Neural progenitor cell (in vitro differentiated cells): ENCODE measurements at regions not wholly inside any gene's neighbourhood (a gene's known extent, or its start where the extent isn't known, plus 50 kb on each side); places are given as distances from the start of the nearest gene placed in this dataset.

Experiments
- EZH2 ChIP-seq: fragments of 200-600 bp; sonication (generic); IDR thresholded peaks from 2 replicates; pipeline ENCODE4 v1.6.1; 2017; ENCODE audit warnings: antibody characterized with exemption, mild to moderate bottlenecking, moderate library complexity
- TF ChIP-seq, protein P1 (sequence below): fragments of 200-600 bp; sonication (generic); IDR thresholded peaks from 2 replicates; pipeline ENCODE4 v1.5.1; 2017; ENCODE audit warnings: antibody characterized with exemption, mild to moderate bottlenecking

DNA sequence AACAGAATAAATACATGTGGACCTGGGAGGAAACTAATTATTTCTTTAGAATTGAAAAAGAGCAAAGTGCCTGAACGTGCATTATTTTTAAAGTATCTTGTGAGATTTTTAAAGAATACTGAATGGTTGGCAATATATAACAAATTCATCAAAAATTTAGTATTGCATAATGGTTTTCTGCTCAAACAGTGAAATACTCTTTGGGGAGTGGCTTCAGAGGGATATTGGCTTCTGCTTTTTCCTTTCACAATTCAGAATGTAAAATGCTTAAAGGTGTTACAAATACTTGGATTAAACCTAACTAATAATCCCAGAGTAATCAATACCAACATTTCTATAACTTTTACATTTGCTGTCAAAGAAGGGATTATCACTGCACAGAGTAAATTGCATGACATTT lies 379.3 kb upstream of the CHD1 start:
- no peak for TF ChIP-seq EZH2
- TF ChIP-seq, protein P1, sequence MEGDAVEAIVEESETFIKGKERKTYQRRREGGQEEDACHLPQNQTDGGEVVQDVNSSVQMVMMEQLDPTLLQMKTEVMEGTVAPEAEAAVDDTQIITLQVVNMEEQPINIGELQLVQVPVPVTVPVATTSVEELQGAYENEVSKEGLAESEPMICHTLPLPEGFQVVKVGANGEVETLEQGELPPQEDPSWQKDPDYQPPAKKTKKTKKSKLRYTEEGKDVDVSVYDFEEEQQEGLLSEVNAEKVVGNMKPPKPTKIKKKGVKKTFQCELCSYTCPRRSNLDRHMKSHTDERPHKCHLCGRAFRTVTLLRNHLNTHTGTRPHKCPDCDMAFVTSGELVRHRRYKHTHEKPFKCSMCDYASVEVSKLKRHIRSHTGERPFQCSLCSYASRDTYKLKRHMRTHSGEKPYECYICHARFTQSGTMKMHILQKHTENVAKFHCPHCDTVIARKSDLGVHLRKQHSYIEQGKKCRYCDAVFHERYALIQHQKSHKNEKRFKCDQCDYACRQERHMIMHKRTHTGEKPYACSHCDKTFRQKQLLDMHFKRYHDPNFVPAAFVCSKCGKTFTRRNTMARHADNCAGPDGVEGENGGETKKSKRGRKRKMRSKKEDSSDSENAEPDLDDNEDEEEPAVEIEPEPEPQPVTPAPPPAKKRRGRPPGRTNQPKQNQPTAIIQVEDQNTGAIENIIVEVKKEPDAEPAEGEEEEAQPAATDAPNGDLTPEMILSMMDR: no peak
